ENCODE measurements at regions not wholly inside any gene's neighbourhood (a gene's known extent, or its start where the extent isn't known, plus 50 kb on each side); places are given as distances from the start of the nearest gene placed in this dataset.

DNA sequence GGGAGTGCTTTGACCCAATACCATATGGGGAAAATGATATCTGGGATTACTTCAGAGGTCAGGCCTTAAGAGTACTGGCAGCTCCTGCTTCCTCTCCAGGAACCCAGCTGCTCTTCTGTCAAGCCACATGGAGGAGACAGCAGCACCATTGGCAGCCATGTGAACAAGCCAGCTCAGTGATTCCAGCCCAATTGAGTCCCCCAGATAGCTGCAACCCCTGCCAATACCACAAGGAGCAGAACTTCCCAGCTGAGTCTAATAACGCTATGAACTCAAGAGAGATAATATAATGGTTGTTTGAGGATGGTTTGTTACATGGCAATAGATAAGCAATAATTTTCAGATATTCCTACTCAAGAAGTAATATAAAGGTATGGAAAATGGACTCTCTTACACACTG lies 126.8 kb upstream of the CPNE4 start:
- no peak for TF ChIP-seq CTCF (IDR thresholded peaks at IDR 0.05)
- Histone ChIP-seq H3K27ac (no peak overlapping the region), H3K9me3 (no peaks in the 10 kb centered on the region)

DNA sequence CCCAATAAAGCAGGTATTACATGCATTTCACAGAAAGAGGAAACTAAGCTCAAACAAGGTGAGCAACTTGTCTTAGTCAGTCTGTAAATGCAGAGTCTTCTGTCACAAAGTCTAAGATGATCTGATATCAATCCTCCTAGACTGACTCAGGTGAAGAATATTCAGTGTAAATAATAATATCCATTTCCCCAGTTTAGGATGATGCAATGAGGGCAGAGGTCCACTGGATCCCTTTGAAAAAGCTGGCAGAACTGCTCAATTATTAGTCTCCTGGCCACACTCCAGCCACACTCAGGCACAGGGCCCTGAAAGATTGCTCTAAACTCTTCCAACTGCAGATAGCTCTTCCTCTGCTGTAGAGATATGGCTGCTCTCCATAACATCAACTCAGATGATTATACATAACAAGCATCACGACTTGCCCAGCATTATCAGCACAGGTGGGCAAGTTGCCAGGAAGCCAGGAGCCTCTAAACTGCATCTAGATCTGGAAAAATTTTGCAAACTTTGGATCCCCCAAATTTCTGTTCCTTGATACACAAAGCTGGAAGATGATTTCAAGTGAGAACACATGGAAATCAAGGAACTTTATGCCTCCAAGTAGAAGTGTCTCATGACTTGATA lies 129.8 kb upstream of the CPNE4 start:
- TF ChIP-seq CTCF (IDR thresholded peaks at IDR 0.05), result no peak

More for the DNA sequence above, 126.8 kb upstream of the CPNE4 start:
- Histone ChIP-seq H3K27me3 (peaks cover 48% of the 10 kb centered on the region), H3K4me1 (ENCODE audit: control insufficient read depth in 1 of 2, insufficient read depth in 1 of 2, low read depth in 1 of 2, low read length in 1 of 2) (no peaks in the 10 kb centered on the region), H3K36me3 (no peaks in the 10 kb centered on the region), H3K4me3 (ENCODE audit: low read depth in 1 of 2, low read length in 1 of 2) (no peak overlapping the region)

GRCh38 chr3:132167870-132168269 lies 133.1 kb upstream of the CPNE4 start:
- H3K4me3 ChIP-seq (ENCODE audit: low read depth in 1 of 2, low read length in 1 of 2), result no peak overlapping the region
- TF ChIP-seq CTCF (IDR thresholded peaks at IDR 0.05), result no peak
- H3K27me3 ChIP-seq, result peaks cover 65% of the 10 kb centered on the region
- H3K9me3 ChIP-seq, result no peaks in the 10 kb centered on the region
- no peak overlapping the region for H3K27ac ChIP-seq
- H3K4me1 ChIP-seq (ENCODE audit: control insufficient read depth in 1 of 2, insufficient read depth in 1 of 2, low read depth in 1 of 2, low read length in 1 of 2), result no peaks in the 10 kb centered on the region
- no peaks in the 10 kb centered on the region for H3K36me3 ChIP-seq

More for the DNA sequence above, 129.8 kb upstream of the CPNE4 start:
- no peaks in the 10 kb centered on the region for H3K4me1 ChIP-seq (ENCODE audit: control insufficient read depth in 1 of 2, insufficient read depth in 1 of 2, low read depth in 1 of 2, low read length in 1 of 2)
- no peak overlapping the region for H3K27ac ChIP-seq
- peaks cover 51% of the 10 kb centered on the region for H3K27me3 ChIP-seq
- no peak overlapping the region for H3K4me3 ChIP-seq (ENCODE audit: low read depth in 1 of 2, low read length in 1 of 2)
- no peaks in the 10 kb centered on the region for H3K36me3 ChIP-seq
- H3K9me3 ChIP-seq, result no peaks in the 10 kb centered on the region

GRCh38 chr3:132174500-132174899 lies 139.7 kb upstream of the CPNE4 start:
- no peak overlapping the region for H3K4me3 ChIP-seq (ENCODE audit: low read depth in 1 of 2, low read length in 1 of 2)
- no peak for TF ChIP-seq CTCF (IDR thresholded peaks at IDR 0.05)
- H3K27ac ChIP-seq, result no peak overlapping the region
- no peaks in the 10 kb centered on the region for H3K4me1 ChIP-seq (ENCODE audit: control insufficient read depth in 1 of 2, insufficient read depth in 1 of 2, low read depth in 1 of 2, low read length in 1 of 2)
- H3K27me3 ChIP-seq, result peaks cover 53% of the 10 kb centered on the region
- no peaks in the 10 kb centered on the region for H3K9me3 ChIP-seq
- H3K36me3 ChIP-seq, result no peaks in the 10 kb centered on the region

GRCh38 chr3:132180337-132180791 lies 136.8 kb upstream of the ACP3 start:
- H3K4me1 ChIP-seq (ENCODE audit: control insufficient read depth in 1 of 2, insufficient read depth in 1 of 2, low read depth in 1 of 2, low read length in 1 of 2), result no peaks in the 10 kb centered on the region
- peaks cover 5% of the 10 kb centered on the region for H3K27me3 ChIP-seq
- H3K36me3 ChIP-seq, result no peaks in the 10 kb centered on the region
- H3K4me3 ChIP-seq (ENCODE audit: low read depth in 1 of 2, low read length in 1 of 2), result no peak overlapping the region
- TF ChIP-seq CTCF (IDR thresholded peaks at IDR 0.05), result no peak
- H3K9me3 ChIP-seq, result no peaks in the 10 kb centered on the region
- H3K27ac ChIP-seq, result no peak overlapping the region
